A549 (cell line): ENCODE measurements at regions not wholly inside any gene's neighbourhood (a gene's known extent, or its start where the extent isn't known, plus 50 kb on each side); places are given as distances from the start of the nearest gene placed in this dataset.

Source experiments
- EP300 ChIP-seq, 2 experiments: fragments of >200 bp; sonication (Bioruptor Twin); formaldehyde crosslinking; IDR thresholded peaks; 2 replicates in 1 of 2; 3 replicates in 1 of 2; pipeline ENCODE4 v1.6.1; 2016 to 2017
- NPAS2 ChIP-seq: fragments of 250-450 bp; sonication (Bioruptor Pico); IDR thresholded peaks from 2 replicates; pipeline ENCODE4 v1.8.0; 2022; ENCODE audit warnings: mild to moderate bottlenecking, moderate library complexity, borderline replicate concordance
- POLR2A ChIP-seq: IDR thresholded peaks from 2 replicates; pipeline ENCODE4 v1.6.1; 2012; ENCODE audit warnings: mild to moderate bottlenecking, low read length
- RFX5 ChIP-seq: fragments of 450-650 bp; IDR thresholded peaks from 2 replicates; pipeline ENCODE4 v1.7.1; 2014; ENCODE audit warnings: antibody characterized with exemption, mild to moderate bottlenecking, moderate library complexity
- USF2 ChIP-seq: fragments of 450-650 bp; IDR thresholded peaks from 2 replicates; pipeline ENCODE4 v1.6.1; 2014; ENCODE audit warnings: antibody characterized with exemption
- TF ChIP-seq, protein P1 (sequence below): fragments of >200 bp; sonication (Bioruptor Twin); formaldehyde crosslinking; IDR thresholded peaks from 3 replicates; pipeline ENCODE4 v1.5.1; 2016
- TF ChIP-seq, protein P2 (sequence below): fragments of 200-600 bp; sonication (generic); IDR thresholded peaks from 2 replicates; pipeline ENCODE4 v1.6.1; 2016; ENCODE audit warnings: antibody characterized with exemption, mild to moderate bottlenecking, moderate library complexity
- TF ChIP-seq, protein P3 (sequence below): IDR thresholded peaks from 2 replicates; pipeline ENCODE4 v1.6.1; 2012; ENCODE audit warnings: low read depth, borderline replicate concordance

DNA sequence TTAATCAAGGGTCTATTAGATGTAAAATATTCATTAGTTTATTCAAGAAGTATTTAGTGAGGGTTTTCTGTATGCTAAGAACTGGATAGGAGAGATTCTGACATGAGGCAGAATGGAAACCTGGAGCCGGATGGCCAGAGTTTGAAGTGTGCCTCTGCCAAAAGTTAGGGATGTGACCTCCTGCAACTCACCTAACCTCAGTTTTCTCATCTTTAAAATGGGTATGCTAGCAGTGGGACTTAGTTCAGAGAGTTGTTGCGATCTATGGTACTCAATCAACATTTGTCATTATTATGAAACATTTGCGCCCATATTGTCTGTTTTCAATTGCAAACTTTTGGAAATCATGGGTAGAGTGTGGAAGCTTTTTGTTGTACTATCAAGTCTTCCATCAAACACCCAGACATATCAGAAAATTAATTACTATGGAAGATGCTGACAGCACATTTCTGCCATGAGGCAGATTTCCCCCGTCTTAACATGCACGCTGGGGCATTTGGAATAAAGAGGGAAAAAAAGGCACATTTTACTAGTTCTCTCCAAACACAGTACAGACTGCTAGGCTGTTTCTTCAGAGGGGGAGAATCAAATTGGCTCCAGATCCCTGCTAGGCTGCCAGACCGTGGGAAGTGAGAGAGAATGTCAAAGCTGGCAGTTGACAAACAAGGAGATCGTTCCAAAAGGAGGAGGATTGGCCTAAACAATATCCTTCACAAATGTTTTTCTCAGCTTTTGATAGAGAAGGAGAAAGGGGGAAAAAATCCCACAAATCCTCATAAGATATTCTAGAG lies 205.3 kb upstream of the TSHZ2 start:
- TF ChIP-seq, protein P1, sequence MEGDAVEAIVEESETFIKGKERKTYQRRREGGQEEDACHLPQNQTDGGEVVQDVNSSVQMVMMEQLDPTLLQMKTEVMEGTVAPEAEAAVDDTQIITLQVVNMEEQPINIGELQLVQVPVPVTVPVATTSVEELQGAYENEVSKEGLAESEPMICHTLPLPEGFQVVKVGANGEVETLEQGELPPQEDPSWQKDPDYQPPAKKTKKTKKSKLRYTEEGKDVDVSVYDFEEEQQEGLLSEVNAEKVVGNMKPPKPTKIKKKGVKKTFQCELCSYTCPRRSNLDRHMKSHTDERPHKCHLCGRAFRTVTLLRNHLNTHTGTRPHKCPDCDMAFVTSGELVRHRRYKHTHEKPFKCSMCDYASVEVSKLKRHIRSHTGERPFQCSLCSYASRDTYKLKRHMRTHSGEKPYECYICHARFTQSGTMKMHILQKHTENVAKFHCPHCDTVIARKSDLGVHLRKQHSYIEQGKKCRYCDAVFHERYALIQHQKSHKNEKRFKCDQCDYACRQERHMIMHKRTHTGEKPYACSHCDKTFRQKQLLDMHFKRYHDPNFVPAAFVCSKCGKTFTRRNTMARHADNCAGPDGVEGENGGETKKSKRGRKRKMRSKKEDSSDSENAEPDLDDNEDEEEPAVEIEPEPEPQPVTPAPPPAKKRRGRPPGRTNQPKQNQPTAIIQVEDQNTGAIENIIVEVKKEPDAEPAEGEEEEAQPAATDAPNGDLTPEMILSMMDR: no peak
- TF ChIP-seq NPAS2 (CRISPR knock-in tag) (no peak), POLR2A (no peak), RFX5 (no peak), USF2 (no peak), EP300 (IDR thresholded peaks at IDR 0.05) (no peak)
- TF ChIP-seq, protein P2, sequence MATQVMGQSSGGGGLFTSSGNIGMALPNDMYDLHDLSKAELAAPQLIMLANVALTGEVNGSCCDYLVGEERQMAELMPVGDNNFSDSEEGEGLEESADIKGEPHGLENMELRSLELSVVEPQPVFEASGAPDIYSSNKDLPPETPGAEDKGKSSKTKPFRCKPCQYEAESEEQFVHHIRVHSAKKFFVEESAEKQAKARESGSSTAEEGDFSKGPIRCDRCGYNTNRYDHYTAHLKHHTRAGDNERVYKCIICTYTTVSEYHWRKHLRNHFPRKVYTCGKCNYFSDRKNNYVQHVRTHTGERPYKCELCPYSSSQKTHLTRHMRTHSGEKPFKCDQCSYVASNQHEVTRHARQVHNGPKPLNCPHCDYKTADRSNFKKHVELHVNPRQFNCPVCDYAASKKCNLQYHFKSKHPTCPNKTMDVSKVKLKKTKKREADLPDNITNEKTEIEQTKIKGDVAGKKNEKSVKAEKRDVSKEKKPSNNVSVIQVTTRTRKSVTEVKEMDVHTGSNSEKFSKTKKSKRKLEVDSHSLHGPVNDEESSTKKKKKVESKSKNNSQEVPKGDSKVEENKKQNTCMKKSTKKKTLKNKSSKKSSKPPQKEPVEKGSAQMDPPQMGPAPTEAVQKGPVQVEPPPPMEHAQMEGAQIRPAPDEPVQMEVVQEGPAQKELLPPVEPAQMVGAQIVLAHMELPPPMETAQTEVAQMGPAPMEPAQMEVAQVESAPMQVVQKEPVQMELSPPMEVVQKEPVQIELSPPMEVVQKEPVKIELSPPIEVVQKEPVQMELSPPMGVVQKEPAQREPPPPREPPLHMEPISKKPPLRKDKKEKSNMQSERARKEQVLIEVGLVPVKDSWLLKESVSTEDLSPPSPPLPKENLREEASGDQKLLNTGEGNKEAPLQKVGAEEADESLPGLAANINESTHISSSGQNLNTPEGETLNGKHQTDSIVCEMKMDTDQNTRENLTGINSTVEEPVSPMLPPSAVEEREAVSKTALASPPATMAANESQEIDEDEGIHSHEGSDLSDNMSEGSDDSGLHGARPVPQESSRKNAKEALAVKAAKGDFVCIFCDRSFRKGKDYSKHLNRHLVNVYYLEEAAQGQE: no peak
- TF ChIP-seq, protein P3, sequence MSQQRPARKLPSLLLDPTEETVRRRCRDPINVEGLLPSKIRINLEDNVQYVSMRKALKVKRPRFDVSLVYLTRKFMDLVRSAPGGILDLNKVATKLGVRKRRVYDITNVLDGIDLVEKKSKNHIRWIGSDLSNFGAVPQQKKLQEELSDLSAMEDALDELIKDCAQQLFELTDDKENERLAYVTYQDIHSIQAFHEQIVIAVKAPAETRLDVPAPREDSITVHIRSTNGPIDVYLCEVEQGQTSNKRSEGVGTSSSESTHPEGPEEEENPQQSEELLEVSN: no peak
